ENCODE measurements at regions not wholly inside any gene's neighbourhood (a gene's known extent, or its start where the extent isn't known, plus 50 kb on each side); places are given as distances from the start of the nearest gene placed in this dataset.

DNA sequence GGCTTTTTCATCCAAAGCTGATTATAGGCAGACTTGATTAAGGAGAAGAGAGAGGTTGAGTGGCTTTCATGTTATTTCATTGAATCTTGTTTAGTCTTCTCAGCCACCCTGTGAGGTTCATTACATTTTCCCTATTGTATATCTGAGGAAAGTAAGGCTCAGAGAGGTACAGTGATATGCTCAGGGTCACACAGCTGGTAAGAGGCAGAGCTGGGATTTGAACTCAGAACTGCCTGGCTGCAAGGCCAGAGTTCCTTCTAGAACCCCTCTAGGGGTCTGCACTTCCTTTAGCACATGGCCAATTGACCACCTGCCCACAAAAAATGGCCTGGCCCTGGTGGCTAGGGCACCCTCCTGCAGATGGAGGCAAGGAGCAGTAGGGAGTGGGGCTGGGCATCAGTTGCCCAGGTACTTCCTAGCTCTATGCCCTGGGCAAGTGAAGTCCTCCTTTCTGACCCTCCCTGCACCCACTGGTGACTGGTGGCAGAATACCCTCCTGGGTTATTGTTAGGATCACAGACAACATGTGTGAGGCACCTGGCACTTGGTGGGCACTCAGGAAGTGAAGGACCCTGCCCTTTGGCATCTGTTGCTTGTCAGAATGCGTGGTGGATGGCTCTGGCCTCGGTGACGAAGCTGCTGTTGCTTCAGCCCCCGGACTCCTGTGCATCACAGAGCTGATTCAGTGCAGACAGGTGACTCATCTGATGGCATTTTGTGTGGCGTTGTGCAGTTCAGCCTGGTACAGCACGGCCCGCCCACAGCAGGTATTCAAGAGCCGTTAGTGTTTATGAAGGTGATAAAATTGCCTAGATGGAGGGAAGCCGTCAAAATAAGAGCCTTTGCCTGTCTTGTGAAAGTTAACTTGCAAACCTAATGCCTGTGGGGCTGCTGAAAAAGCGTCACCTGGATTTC lies 115.8 kb downstream of the SLC25A47 start:
- peak overlapping the region; percentile 3; the same call in 1 of the 2 replicates for H2BK5ac ChIP-seq (ENCODE audit: low read depth, low read length)
- no peak overlapping the region for H3K56ac ChIP-seq (replicated peaks; ENCODE audit: insufficient read length, low read depth, low read length)
- peaks cover 0 to 2% of the 10 kb centered on the region in 2 experiments for H4K20me1 ChIP-seq (replicated peaks in 1 of 2; ENCODE audit: control insufficient read depth in 1 of 2, insufficient read depth in 2 of 2, low read length in 2 of 2)
- WGBS, 2 experiments (ENCODE audit: extremely low coverage in 1 of 2, insufficient coverage in 1 of 2, insufficient read length in 1 of 2, insufficient replicate concordance in 2 of 2, low coverage in 1 of 2, low lambda C conversion rate in 2 of 2, missing lambda C conversion rate in 1 of 2) = 91% methylated on average over 10 of the region's 10 CpGs; no CpG with 5 or more reads in 1 of the 2 experiments
- H2BK120ac ChIP-seq (replicated peaks; ENCODE audit: low read depth, low read length) = no peak overlapping the region
- TF ChIP-seq KDM1A (IDR thresholded peaks at IDR 0.05; ENCODE audit: borderline replicate concordance, low read length) (no peak), HDAC2 (IDR thresholded peaks at IDR 0.05; ENCODE audit: borderline replicate concordance in 1 of 2, low read depth in 2 of 2, low read length in 2 of 2) (no peak), TAF1 (IDR thresholded peaks at IDR 0.05; ENCODE audit: low read depth, low read length) (no peak), RBBP5 (IDR thresholded peaks at IDR 0.05; ENCODE audit: borderline replicate concordance, low read depth, low read length) (no peak), NRF1 (IDR thresholded peaks at IDR 0.05; ENCODE audit: low read depth, low read length) (no peak), TCF12 (IDR thresholded peaks at IDR 0.05; ENCODE audit: low read depth, low read length) (no peak), CREB1 (IDR thresholded peaks at IDR 0.05) (no peak), SIN3A (conservative IDR thresholded peaks at IDR 0.05 in 1 of 2, IDR thresholded peaks at IDR 0.05 in 1 of 2; ENCODE audit: low read depth in 1 of 2, low read length in 2 of 2) (no peak), TAF7 (optimal IDR thresholded peaks at IDR 0.05; ENCODE audit: borderline replicate concordance, low read depth, low read length) (no peak)
- TF ChIP-seq, protein P1, sequence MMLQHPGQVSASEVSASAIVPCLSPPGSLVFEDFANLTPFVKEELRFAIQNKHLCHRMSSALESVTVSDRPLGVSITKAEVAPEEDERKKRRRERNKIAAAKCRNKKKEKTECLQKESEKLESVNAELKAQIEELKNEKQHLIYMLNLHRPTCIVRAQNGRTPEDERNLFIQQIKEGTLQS (IDR thresholded peaks at IDR 0.05; ENCODE audit: insufficient read depth, low read depth, low read length) = no peak
- no peak overlapping the region for H3K4ac ChIP-seq (replicated peaks; ENCODE audit: insufficient read length, low read depth, low read length)
- H3K79me1 ChIP-seq (ENCODE audit: low read depth, low read length) = no peaks in the 10 kb centered on the region; the same call in 1 of the 2 replicates
- ChIA-PET POLR2A (ENCODE audit: partially characterized antibody) (interaction anchor here (0.7 to 1.4 kb wide), 3 partner anchors 63 to 155 kb away, joined by 3 to 4 read pairs (median 3); a partner anchor contains a TSS), CTCF (ENCODE audit: partially characterized antibody) (interaction anchor here (0.6 to 8.2 kb wide), 29 partner anchors 7 to 403 kb away, joined by 3 to 73 read pairs (median 4); no protein-coding TSS in a partner anchor)
- no peak overlapping the region for H3K9ac ChIP-seq (replicated peaks in 1 of 4; ENCODE audit: extremely low read depth in 1 of 4, low read depth in 3 of 4, low read length in 3 of 4)
- no peak overlapping the region for H2BK15ac ChIP-seq (ENCODE audit: low read length)
- H2AK5ac ChIP-seq (ENCODE audit: low read depth, low read length) = no peak overlapping the region
- H3K23me2 ChIP-seq (ENCODE audit: low read depth, low read length) = no peaks in the 10 kb centered on the region
- H2BK12ac ChIP-seq (ENCODE audit: low read depth, low read length) = no peak overlapping the region
- H3K36me3 ChIP-seq (ENCODE audit: control insufficient read depth in 2 of 4, insufficient read depth in 4 of 4, low read length in 3 of 4) = no peaks in the 10 kb centered on the region
- H3K4me1 ChIP-seq (replicated peaks in 1 of 4; ENCODE audit: control insufficient read depth in 3 of 4, insufficient read depth in 4 of 4, low read length in 3 of 4) = peaks cover 0 to 6% (median 4%) of the 10 kb centered on the region in 4 experiments; a peak in 4 of 7 replicates
- no peak for DNase-seq (ENCODE audit: low read depth in 1 of 2, low spot score in 2 of 2)
- H3K79me2 ChIP-seq (ENCODE audit: control insufficient read depth in 1 of 2, insufficient read depth in 2 of 2, low read length in 2 of 2) = no peaks in the 10 kb centered on the region
- H3K9me3 ChIP-seq (ENCODE audit: insufficient read depth in 2 of 2, low read depth in 1 of 2, low read length in 1 of 2) = no peaks in the 10 kb centered on the region
- H2AFZ ChIP-seq (ENCODE audit: low read length) = no peak overlapping the region
- H3K18ac ChIP-seq (ENCODE audit: extremely low read depth, low read length) = no peak overlapping the region
- peak overlapping the region; percentile 11; the same call in 1 of the 2 replicates for H4K8ac ChIP-seq (ENCODE audit: extremely low read depth, insufficient read depth, low read length)
- H3K4me2 ChIP-seq (ENCODE audit: insufficient read depth in 1 of 2, low read depth in 2 of 2, low read length in 2 of 2) = no peak overlapping the region
- no peak overlapping the region for H4K5ac ChIP-seq (ENCODE audit: insufficient read length, low read depth, low read length)
- no peak overlapping the region for H2BK20ac ChIP-seq (ENCODE audit: low read length)
- no peak overlapping the region for H4K91ac ChIP-seq (replicated peaks; ENCODE audit: insufficient read length, low read length)
- no peaks in the 10 kb centered on the region for H3K27me3 ChIP-seq (replicated peaks in 1 of 4; ENCODE audit: control insufficient read depth in 3 of 4, extremely low read depth in 1 of 4, insufficient read depth in 3 of 4, low read length in 3 of 4)
- no peak overlapping the region for H3K27ac ChIP-seq (ENCODE audit: low read depth, low read length)
- H3K14ac ChIP-seq (ENCODE audit: insufficient read length) = no peak overlapping the region
- no peak for FAIRE-seq
- no peak overlapping the region for H3K4me3 ChIP-seq (ENCODE audit: extremely low read depth in 1 of 4, insufficient read depth in 2 of 4, low read depth in 3 of 4, low read length in 4 of 4)
- no peak overlapping the region for H3K23ac ChIP-seq (ENCODE audit: insufficient read length)

Measured in H1 (cell line).